ENCODE measurements at regions not wholly inside any gene's neighbourhood (a gene's known extent, or its start where the extent isn't known, plus 50 kb on each side); places are given as distances from the start of the nearest gene placed in this dataset.

DNA sequence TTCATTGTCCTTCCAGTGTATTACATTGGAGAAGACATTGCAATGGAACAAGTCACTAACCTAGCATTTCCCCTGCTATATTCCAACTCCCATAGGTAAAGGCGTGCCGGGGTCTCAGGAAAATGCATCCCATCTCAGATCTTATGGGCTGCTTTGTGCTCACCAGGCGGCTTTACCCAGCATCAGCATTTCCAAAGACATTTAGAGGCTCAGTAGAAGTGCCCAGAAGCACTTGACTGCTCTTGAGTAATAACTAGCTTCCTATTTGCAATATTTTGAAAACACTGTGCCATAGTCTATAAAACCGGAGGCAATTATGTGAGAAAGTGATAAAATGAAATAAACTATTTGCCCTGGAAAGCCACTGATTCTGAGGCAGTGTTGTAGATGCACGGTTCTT, 415.0 kb upstream of the NPVF start:
- Histone ChIP-seq H3K27ac (no peak overlapping the region), H3K27me3 (no peaks in the 10 kb centered on the region), H3K4me3 (ENCODE audit: low read depth in 1 of 2, low read length in 1 of 2) (no peak overlapping the region), H3K9me3 (no peaks in the 10 kb centered on the region), H3K36me3 (no peaks in the 10 kb centered on the region), H3K4me1 (ENCODE audit: control insufficient read depth in 1 of 2, insufficient read depth in 1 of 2, low read depth in 1 of 2, low read length in 1 of 2) (peaks cover 0 to 16% of the 10 kb centered on the region in 2 experiments)
- TF ChIP-seq, protein P1, sequence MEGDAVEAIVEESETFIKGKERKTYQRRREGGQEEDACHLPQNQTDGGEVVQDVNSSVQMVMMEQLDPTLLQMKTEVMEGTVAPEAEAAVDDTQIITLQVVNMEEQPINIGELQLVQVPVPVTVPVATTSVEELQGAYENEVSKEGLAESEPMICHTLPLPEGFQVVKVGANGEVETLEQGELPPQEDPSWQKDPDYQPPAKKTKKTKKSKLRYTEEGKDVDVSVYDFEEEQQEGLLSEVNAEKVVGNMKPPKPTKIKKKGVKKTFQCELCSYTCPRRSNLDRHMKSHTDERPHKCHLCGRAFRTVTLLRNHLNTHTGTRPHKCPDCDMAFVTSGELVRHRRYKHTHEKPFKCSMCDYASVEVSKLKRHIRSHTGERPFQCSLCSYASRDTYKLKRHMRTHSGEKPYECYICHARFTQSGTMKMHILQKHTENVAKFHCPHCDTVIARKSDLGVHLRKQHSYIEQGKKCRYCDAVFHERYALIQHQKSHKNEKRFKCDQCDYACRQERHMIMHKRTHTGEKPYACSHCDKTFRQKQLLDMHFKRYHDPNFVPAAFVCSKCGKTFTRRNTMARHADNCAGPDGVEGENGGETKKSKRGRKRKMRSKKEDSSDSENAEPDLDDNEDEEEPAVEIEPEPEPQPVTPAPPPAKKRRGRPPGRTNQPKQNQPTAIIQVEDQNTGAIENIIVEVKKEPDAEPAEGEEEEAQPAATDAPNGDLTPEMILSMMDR (IDR thresholded peaks at IDR 0.05) = no peak

DNA sequence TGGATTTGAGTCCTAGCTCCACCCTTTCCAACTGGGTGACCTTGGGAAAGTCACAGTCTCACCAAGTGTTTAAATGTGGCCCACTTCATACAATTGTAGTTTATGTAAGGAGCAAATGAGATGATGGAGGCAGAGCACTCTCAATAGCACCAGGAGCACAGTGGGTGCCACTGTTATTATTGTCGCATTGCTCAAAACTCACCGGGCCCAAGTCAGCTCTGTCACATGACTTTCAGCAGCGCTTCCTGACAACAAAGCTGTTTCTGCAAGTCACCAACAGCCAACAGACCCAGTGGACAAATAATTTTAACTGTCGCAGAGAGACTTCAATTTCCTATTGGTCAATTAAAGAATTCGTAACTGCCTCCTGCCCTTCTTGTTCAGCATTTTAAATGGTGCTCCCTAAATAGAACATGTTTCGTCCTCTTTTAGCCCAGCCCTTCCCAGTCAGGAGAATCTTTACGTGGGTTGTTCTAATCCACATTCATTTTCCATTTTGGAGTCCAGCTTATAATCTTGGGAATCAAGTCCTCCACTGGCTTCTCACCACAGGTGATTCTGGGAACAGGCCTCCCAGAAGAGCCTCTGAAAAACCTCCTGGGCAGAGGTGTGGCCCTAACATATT, 415.6 kb upstream of the NPVF start:
- peaks cover 0 to 16% of the 10 kb centered on the region in 2 experiments for H3K4me1 ChIP-seq (ENCODE audit: control insufficient read depth in 1 of 2, insufficient read depth in 1 of 2, low read depth in 1 of 2, low read length in 1 of 2)
- no peaks in the 10 kb centered on the region for H3K36me3 ChIP-seq
- H3K4me3 ChIP-seq (ENCODE audit: low read depth in 1 of 2, low read length in 1 of 2) = no peak overlapping the region
- H3K27ac ChIP-seq = no peak overlapping the region
- H3K27me3 ChIP-seq = no peaks in the 10 kb centered on the region
- TF ChIP-seq, protein P1 (IDR thresholded peaks at IDR 0.05) = no peak
- H3K9me3 ChIP-seq = no peaks in the 10 kb centered on the region

DNA sequence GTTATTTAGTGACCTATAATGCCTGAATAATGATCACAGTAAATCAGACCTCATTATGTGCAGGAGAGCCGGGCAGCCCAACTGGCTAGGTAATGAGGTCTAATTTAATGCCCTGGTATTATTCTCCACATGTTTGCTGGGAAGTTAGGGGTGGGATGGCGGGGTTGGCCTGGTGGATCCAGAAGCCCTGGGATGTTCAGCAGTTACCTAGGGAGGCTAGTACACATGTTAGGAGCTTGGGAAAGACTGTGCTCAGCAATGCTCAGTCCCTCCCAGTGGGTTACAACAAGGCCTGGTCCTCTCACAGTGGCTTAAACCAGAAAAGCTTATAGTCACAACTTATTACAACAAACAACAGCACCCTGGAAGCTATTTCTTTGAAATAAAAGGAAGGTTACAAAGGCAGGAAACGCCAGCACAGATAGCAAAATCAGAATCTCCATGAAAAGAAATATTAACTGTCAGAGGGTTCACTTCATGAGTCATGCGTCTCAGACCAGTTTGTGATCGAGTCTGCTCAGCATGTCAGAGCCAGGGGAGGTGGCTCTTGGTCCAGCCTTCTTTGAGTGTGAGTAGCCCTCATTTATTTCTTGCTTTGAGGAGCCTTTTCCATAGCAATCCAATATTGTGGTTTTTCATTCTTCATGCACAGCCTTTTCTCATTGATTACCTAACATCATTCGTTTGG, 418.6 kb upstream of the NPVF start:
- peaks cover 0 to 16% of the 10 kb centered on the region in 2 experiments for H3K4me1 ChIP-seq (ENCODE audit: control insufficient read depth in 1 of 2, insufficient read depth in 1 of 2, low read depth in 1 of 2, low read length in 1 of 2)
- H3K27me3 ChIP-seq = no peaks in the 10 kb centered on the region
- no peak overlapping the region for H3K27ac ChIP-seq
- no peak overlapping the region for H3K4me3 ChIP-seq (ENCODE audit: low read depth in 1 of 2, low read length in 1 of 2)
- TF ChIP-seq, protein P1 (IDR thresholded peaks at IDR 0.05) = no peak
- H3K36me3 ChIP-seq = no peaks in the 10 kb centered on the region
- no peaks in the 10 kb centered on the region for H3K9me3 ChIP-seq

DNA sequence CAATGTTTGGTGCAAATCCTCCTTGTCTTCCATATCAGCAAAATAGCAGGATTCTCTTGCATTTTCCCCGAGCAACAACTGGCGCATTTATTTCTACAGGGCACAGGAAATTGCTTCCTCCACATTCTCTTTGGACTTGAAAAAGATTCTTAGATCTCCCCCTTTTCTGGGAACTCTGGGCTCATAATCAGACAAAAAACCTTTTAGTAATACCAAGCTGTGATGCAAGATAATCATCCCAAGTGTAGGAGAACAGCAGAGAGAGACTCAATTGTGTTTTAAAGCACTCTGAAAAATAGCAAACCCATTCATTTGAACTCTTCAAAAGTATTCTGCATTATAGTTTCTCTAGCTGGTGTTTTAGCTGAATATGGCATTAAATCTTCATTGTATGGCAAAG, 419.6 kb upstream of the NPVF start:
- Histone ChIP-seq H3K36me3 (no peaks in the 10 kb centered on the region), H3K9me3 (no peaks in the 10 kb centered on the region), H3K27ac (no peak overlapping the region), H3K4me3 (ENCODE audit: low read depth in 1 of 2, low read length in 1 of 2) (no peak overlapping the region), H3K4me1 (ENCODE audit: control insufficient read depth in 1 of 2, insufficient read depth in 1 of 2, low read depth in 1 of 2, low read length in 1 of 2) (peaks cover 0 to 16% of the 10 kb centered on the region in 2 experiments), H3K27me3 (no peaks in the 10 kb centered on the region)
- TF ChIP-seq, protein P1 (IDR thresholded peaks at IDR 0.05) = no peak

DNA sequence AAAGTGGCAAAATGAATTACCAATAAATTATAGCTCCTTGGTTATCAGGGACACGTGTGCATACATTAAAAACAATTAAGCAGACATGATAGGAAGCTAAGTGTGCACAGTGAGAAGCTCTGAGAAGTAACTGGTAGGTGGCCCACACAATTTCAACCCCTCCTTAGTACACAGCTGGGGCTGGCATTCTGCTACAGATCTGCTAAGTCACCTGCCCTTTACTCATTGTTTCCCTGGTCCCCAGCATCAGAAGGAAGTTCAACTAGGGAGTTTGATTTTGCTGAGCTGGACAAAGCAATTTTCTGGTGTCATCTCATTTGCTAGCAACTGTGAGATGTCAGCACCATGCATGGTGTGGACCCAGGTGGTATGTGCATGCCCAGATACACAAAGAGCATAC, 424.1 kb upstream of the NPVF start:
- no peaks in the 10 kb centered on the region for H3K4me1 ChIP-seq (ENCODE audit: control insufficient read depth in 1 of 2, insufficient read depth in 1 of 2, low read depth in 1 of 2, low read length in 1 of 2)
- TF ChIP-seq, protein P1 (IDR thresholded peaks at IDR 0.05) = no peak
- H3K36me3 ChIP-seq = no peaks in the 10 kb centered on the region
- H3K4me3 ChIP-seq (ENCODE audit: low read depth in 1 of 2, low read length in 1 of 2) = no peak overlapping the region
- no peaks in the 10 kb centered on the region for H3K9me3 ChIP-seq
- no peak overlapping the region for H3K27ac ChIP-seq
- H3K27me3 ChIP-seq = peaks cover 10% of the 10 kb centered on the region

Measured in neutrophil (primary cell).